ENCODE measurements at regions not wholly inside any gene's neighbourhood (a gene's known extent, or its start where the extent isn't known, plus 50 kb on each side); places are given as distances from the start of the nearest gene placed in this dataset.

DNA sequence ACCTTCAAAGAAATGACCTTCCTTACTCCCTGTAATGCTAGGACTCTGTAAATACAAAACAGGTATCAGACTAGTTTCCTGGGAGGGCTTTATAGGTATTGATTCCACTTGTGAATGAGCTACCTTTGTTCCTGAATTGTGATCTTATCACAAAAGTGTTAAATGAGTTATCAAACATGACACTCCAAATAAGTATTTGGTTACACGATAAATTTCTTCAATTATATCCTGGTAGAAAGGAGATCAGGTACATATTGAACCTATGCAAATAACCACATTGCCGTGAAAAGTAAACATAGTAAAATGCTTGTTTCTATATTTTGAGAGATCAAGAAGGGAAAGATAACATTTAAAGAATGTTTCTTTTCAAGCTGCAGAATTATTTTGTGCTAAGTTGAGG, 285.3 kb downstream of the HIVEP2 start:
- no TSS peak for BruUV-seq (replicated peaks)
- no peak for FAIRE-seq
- Histone ChIP-seq H3K4me1 (ENCODE audit: control insufficient read depth, insufficient read depth, low read length) (no peaks in the 10 kb centered on the region), H4K20me1 (ENCODE audit: control insufficient read depth, insufficient read depth) (no peaks in the 10 kb centered on the region), H3K9me3 (replicated peaks; ENCODE audit: control insufficient read depth, insufficient read depth, low read length) (no peaks in the 10 kb centered on the region), H3K79me2 (ENCODE audit: control insufficient read depth, insufficient read depth, low read length) (no peaks in the 10 kb centered on the region), H3K9ac (ENCODE audit: control insufficient read depth, insufficient read depth, low read length) (no peak overlapping the region), H2AFZ (ENCODE audit: control insufficient read depth, low read depth, low read length) (no peak overlapping the region), H3K4me2 (ENCODE audit: control insufficient read depth, insufficient read depth) (no peak overlapping the region), H3K4me3 (no peak overlapping the region), H3K27me3 (replicated peaks in 1 of 2; ENCODE audit: control insufficient read depth in 2 of 2, insufficient read depth in 2 of 2, low read length in 1 of 2) (no peaks in the 10 kb centered on the region), H3K36me3 (ENCODE audit: control insufficient read depth in 2 of 2, insufficient read depth in 2 of 2, low read length in 1 of 2) (no peaks in the 10 kb centered on the region), H3K27ac (ENCODE audit: control insufficient read depth, insufficient read depth) (no peak overlapping the region)
- in situ Hi-C loops (cut with MboI) (no loop called here), intact Hi-C loops (cut with micrococcal nuclease; ENCODE audit: unreplicated experiment) (no loop called here)
- no peak for ATAC-seq
- ChIA-PET POLR2A (interaction anchor here (0.7 kb wide), 1 partner anchor 317 kb away, joined by 3 read pairs; no protein-coding TSS in a partner anchor), CTCF (interaction anchor here (1.4 kb wide), 1 partner anchor 678 kb away, joined by 3 read pairs; no protein-coding TSS in a partner anchor), RAD21 (ENCODE audit: unreplicated experiment) (no interaction called here), SMC1A (ENCODE audit: uncharacterized antibody, unreplicated experiment) (no interaction called here)
- WGBS (ENCODE audit: insufficient coverage, insufficient replicate concordance, low lambda C conversion rate, missing lambda C conversion rate): 72% methylated on average over 2 of the region's 2 CpGs
- no peak for DNase-seq (ENCODE audit: low read depth, low spot score)
- TF ChIP-seq CBX3 (IDR thresholded peaks at IDR 0.05; ENCODE audit: borderline replicate concordance, low read depth): no peak
- TF ChIP-seq ETV6 (conservative IDR thresholded peaks at IDR 0.05 in 1 of 2, IDR thresholded peaks at IDR 0.05 in 1 of 2; ENCODE audit: borderline replicate concordance in 1 of 2, low read depth in 1 of 2): no peak
- TF ChIP-seq E2F4 (IDR thresholded peaks at IDR 0.05; ENCODE audit: low read depth, low read length): no peak
- no peak for TF ChIP-seq TAF1 (IDR thresholded peaks at IDR 0.05; ENCODE audit: borderline replicate concordance, low read depth, low read length)
- no peak for TF ChIP-seq POLR2A (IDR thresholded peaks at IDR 0.05; ENCODE audit: low read depth, low read length)
- no peak for TF ChIP-seq RFX5 (IDR thresholded peaks at IDR 0.05; ENCODE audit: low read depth, low read length)
- no peak for TF ChIP-seq MYB (IDR thresholded peaks at IDR 0.05; ENCODE audit: borderline replicate concordance, low read depth, low read length)
- TF ChIP-seq BACH1 (IDR thresholded peaks at IDR 0.05; ENCODE audit: borderline replicate concordance): no peak
- no peak for TF ChIP-seq RB1 (IDR thresholded peaks at IDR 0.05; ENCODE audit: borderline replicate concordance)

Data from GM12878 (cell line).